ENCODE measurements at regions not wholly inside any gene's neighbourhood (a gene's known extent, or its start where the extent isn't known, plus 50 kb on each side); places are given as distances from the start of the nearest gene placed in this dataset.
A peak's percentile ranks its signal among the peaks of the same experiment; 100 is the strongest.

- DNase-seq: no peak
Observed at GRCh38 chr7:155901176-155901575, 88.9 kb upstream of the SHH start.

- no peak for DNase-seq
Observed at GRCh38 chr7:155899596-155899995, 87.3 kb upstream of the SHH start.

- no peak for DNase-seq
Observed at GRCh38 chr7:155897758-155898386, 85.6 kb upstream of the SHH start.

- DNase-seq: no peak
Observed at GRCh38 chr7:155896531-155897263, 84.4 kb upstream of the SHH start.

- DNase-seq: no peak
Observed at GRCh38 chr7:155893664-155894063, 81.4 kb upstream of the SHH start.

GRCh38 chr7:155893176-155893575 is 80.9 kb upstream of the SHH start:
- no peak for DNase-seq

- no peak for DNase-seq
Observed at GRCh38 chr7:155889636-155890511, 77.6 kb upstream of the SHH start.

- DNase-seq: no peak
Observed at GRCh38 chr7:155887174-155887525, 74.9 kb upstream of the SHH start.

GRCh38 chr7:155886391-155887173 is 74.3 kb upstream of the SHH start:
- DNase-seq: no peak

GRCh38 chr7:155885167-155886155 is 73.2 kb upstream of the SHH start:
- DNase-seq: no peak

GRCh38 chr7:155884225-155885166 is 72.2 kb upstream of the SHH start:
- peak; percentile 30 for DNase-seq

GRCh38 chr7:155883491-155884224 is 71.4 kb upstream of the SHH start:
- DNase-seq: peak; percentile 30

GRCh38 chr7:155882596-155882995 is 70.3 kb upstream of the SHH start:
- DNase-seq: no peak

GRCh38 chr7:155881471-155882350 is 69.4 kb upstream of the SHH start:
- peak; percentile 30 for DNase-seq

GRCh38 chr7:155880721-155881120 is 68.5 kb upstream of the SHH start:
- DNase-seq: peak; percentile 11

- peak; percentile 35 for DNase-seq
Observed at GRCh38 chr7:155879592-155879991, 67.3 kb upstream of the SHH start.

- peak; percentile 7 for DNase-seq
Observed at GRCh38 chr7:155878674-155879073, 66.4 kb upstream of the SHH start.

- peak; percentile 6 for DNase-seq
Observed at GRCh38 chr7:155878250-155878649, 66.0 kb upstream of the SHH start.

- DNase-seq: no peak
Observed at GRCh38 chr7:155877167-155877566, 64.9 kb upstream of the SHH start.

All from right forelimb (tissue), 1 donor.